ENCODE measurements at regions not wholly inside any gene's neighbourhood (a gene's known extent, or its start where the extent isn't known, plus 50 kb on each side); places are given as distances from the start of the nearest gene placed in this dataset.

- Histone ChIP-seq H3K36me3 (replicated peaks; ENCODE audit: low read depth, low read length) (no peaks in the 10 kb centered on the region), H3K9me3 (ENCODE audit: insufficient read depth, low read length) (no peaks in the 10 kb centered on the region), H3K27ac (ENCODE audit: low read length) (no peak overlapping the region), H3K9ac (ENCODE audit: low read length) (no peak overlapping the region), H3K79me2 (ENCODE audit: low read length) (no peaks in the 10 kb centered on the region), H3K4me1 (ENCODE audit: low read length) (no peaks in the 10 kb centered on the region), H3K27me3 (ENCODE audit: low read depth, low read length) (0 out of 2 replicates have a peak, but pooled peaks cover 5% of the 10 kb centered on the region), H3K4me3 (ENCODE audit: low read length) (no peak overlapping the region), H3K4me2 (ENCODE audit: low read length) (no peak overlapping the region), H2AFZ (ENCODE audit: low read depth, low read length) (no peak overlapping the region), H4K20me1 (ENCODE audit: insufficient read depth, low read length) (no peaks in the 10 kb centered on the region)
- TF ChIP-seq, protein P1, sequence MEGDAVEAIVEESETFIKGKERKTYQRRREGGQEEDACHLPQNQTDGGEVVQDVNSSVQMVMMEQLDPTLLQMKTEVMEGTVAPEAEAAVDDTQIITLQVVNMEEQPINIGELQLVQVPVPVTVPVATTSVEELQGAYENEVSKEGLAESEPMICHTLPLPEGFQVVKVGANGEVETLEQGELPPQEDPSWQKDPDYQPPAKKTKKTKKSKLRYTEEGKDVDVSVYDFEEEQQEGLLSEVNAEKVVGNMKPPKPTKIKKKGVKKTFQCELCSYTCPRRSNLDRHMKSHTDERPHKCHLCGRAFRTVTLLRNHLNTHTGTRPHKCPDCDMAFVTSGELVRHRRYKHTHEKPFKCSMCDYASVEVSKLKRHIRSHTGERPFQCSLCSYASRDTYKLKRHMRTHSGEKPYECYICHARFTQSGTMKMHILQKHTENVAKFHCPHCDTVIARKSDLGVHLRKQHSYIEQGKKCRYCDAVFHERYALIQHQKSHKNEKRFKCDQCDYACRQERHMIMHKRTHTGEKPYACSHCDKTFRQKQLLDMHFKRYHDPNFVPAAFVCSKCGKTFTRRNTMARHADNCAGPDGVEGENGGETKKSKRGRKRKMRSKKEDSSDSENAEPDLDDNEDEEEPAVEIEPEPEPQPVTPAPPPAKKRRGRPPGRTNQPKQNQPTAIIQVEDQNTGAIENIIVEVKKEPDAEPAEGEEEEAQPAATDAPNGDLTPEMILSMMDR (IDR thresholded peaks at IDR 0.05; ENCODE audit: low read depth, low read length), result no peak
- TF ChIP-seq EZH2phosphoT487 (IDR thresholded peaks at IDR 0.05; ENCODE audit: low read depth), result no peak
These were observed 365.8 kb upstream of the NPVF start for GRCh38 chr7:25594122-25594521.

- H3K79me2 ChIP-seq (ENCODE audit: low read length), result no peaks in the 10 kb centered on the region
- H3K4me3 ChIP-seq (ENCODE audit: low read length), result no peak overlapping the region
These were observed 366.4 kb upstream of the NPVF start for GRCh38 chr7:25594728-25595127.

DNA sequence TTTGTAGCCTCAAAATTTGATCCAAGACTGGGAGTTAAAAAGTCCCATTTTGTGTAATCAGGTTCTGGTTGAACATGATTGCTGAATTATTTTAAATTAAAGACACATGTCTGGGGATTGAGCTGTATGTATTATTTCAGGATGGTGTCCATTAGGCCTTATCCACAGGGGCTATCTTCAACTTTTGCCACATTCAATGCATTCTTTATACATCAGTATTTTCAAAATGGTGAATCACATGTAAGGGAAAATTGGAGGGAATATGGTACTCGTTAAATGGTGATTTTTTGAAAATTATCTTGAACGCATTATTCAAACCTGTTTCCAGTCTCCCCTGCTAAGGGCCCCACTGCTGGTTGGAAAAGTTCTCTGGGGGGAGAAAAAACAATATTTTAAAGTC lies 367.7 kb upstream of the NPVF start:
- H3K9me3 ChIP-seq (ENCODE audit: insufficient read depth, low read length), result no peaks in the 10 kb centered on the region
- H2AFZ ChIP-seq (ENCODE audit: low read depth, low read length), result no peak overlapping the region
- H3K36me3 ChIP-seq (replicated peaks; ENCODE audit: low read depth, low read length), result no peaks in the 10 kb centered on the region
- no peak overlapping the region for H3K4me3 ChIP-seq (ENCODE audit: low read length)
- H3K4me1 ChIP-seq (ENCODE audit: low read length), result no peaks in the 10 kb centered on the region
- H3K9ac ChIP-seq (ENCODE audit: low read length), result no peak overlapping the region
- no peak overlapping the region for H3K4me2 ChIP-seq (ENCODE audit: low read length)
- TF ChIP-seq EZH2phosphoT487 (IDR thresholded peaks at IDR 0.05; ENCODE audit: low read depth), result no peak
- TF ChIP-seq, protein P1 (IDR thresholded peaks at IDR 0.05; ENCODE audit: low read depth, low read length), result no peak
- no peak overlapping the region for H3K27ac ChIP-seq (ENCODE audit: low read length)
- no peaks in the 10 kb centered on the region for H4K20me1 ChIP-seq (ENCODE audit: insufficient read depth, low read length)
- H3K27me3 ChIP-seq (ENCODE audit: low read depth, low read length), result 0 out of 2 replicates have a peak, but pooled peaks cover 2% of the 10 kb centered on the region
- H3K79me2 ChIP-seq (ENCODE audit: low read length), result no peaks in the 10 kb centered on the region

More at GRCh38 chr7:25594728-25595127, 366.4 kb upstream of the NPVF start:
- Histone ChIP-seq H3K4me1 (ENCODE audit: low read length) (no peaks in the 10 kb centered on the region), H2AFZ (ENCODE audit: low read depth, low read length) (no peak overlapping the region), H3K27me3 (ENCODE audit: low read depth, low read length) (0 out of 2 replicates have a peak, but pooled peaks cover 3% of the 10 kb centered on the region), H3K4me2 (ENCODE audit: low read length) (no peak overlapping the region), H4K20me1 (ENCODE audit: insufficient read depth, low read length) (no peaks in the 10 kb centered on the region), H3K27ac (ENCODE audit: low read length) (no peak overlapping the region), H3K36me3 (replicated peaks; ENCODE audit: low read depth, low read length) (no peaks in the 10 kb centered on the region), H3K9me3 (ENCODE audit: insufficient read depth, low read length) (no peaks in the 10 kb centered on the region), H3K9ac (ENCODE audit: low read length) (no peak overlapping the region)
- TF ChIP-seq, protein P1 (IDR thresholded peaks at IDR 0.05; ENCODE audit: low read depth, low read length), result no peak
- TF ChIP-seq EZH2phosphoT487 (IDR thresholded peaks at IDR 0.05; ENCODE audit: low read depth), result no peak

DNA sequence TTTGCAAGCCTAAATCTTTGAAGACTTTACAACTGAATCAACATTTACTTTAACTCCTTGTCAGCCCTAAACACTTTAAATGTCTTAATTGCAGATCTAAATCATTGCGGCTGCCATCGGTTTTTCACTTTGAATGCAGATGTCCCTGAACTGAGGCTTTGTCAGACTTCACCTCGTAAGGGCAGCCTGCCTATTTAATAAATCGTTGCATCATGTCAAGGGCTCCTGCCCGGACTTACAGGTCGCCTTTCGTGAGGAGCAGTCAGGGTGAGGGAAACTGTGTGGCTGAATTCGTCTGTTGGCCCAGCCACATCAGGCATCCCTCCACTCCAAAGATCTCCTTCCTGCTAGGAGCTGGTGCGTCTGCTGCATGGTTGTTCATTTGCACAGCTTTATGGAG lies 368.2 kb upstream of the NPVF start:
- Histone ChIP-seq H3K27me3 (ENCODE audit: low read depth, low read length) (0 out of 2 replicates have a peak, but pooled peaks cover 3% of the 10 kb centered on the region), H3K27ac (ENCODE audit: low read length) (no peak overlapping the region), H2AFZ (ENCODE audit: low read depth, low read length) (no peak overlapping the region), H3K36me3 (replicated peaks; ENCODE audit: low read depth, low read length) (no peaks in the 10 kb centered on the region), H3K4me2 (ENCODE audit: low read length) (no peak overlapping the region), H3K4me1 (ENCODE audit: low read length) (no peaks in the 10 kb centered on the region), H3K79me2 (ENCODE audit: low read length) (no peaks in the 10 kb centered on the region), H3K9ac (ENCODE audit: low read length) (no peak overlapping the region), H3K4me3 (ENCODE audit: low read length) (no peak overlapping the region), H3K9me3 (ENCODE audit: insufficient read depth, low read length) (no peaks in the 10 kb centered on the region), H4K20me1 (ENCODE audit: insufficient read depth, low read length) (no peaks in the 10 kb centered on the region)
- no peak for TF ChIP-seq EZH2phosphoT487 (IDR thresholded peaks at IDR 0.05; ENCODE audit: low read depth)
- TF ChIP-seq, protein P1 (IDR thresholded peaks at IDR 0.05; ENCODE audit: low read depth, low read length), result no peak

All from OCI-LY3 (cell line).